IMR-90 (cell line): ENCODE measurements at regions not wholly inside any gene's neighbourhood (a gene's known extent, or its start where the extent isn't known, plus 50 kb on each side); places are given as distances from the start of the nearest gene placed in this dataset.
"Not testable (repeated sequence)": the region's sequence is repeated elsewhere in the genome, so short reads cannot be mapped to it uniquely, and the experiment has no call there.

Experiments
- ATAC-seq: fragments of 200-7000 bp; cut with Tn5 transposase; 2 replicates; pipeline ENCODE4 v1.9.1; 2020; ENCODE audit warnings: low read depth, mild to moderate bottlenecking, moderate library complexity
- BruUV-seq: library from RNA; stranded (reverse); fragments of 400-500 nt; replicated peaks from 2 replicates; lab custom pipeline; 2021; lab: Mats Ljungman, UMichigan
- CTCF ChIA-PET: fragments of 300-600 bp; formaldehyde crosslinking; extraction: SDS; loops from one replicate; lab custom pipeline; 2021; ENCODE audit warnings: antibody characterized with exemption; lab: Yijun Ruan, JAX
- POLR2A ChIA-PET: fragments of 300-600 bp; sonication (Branson Sonifier 250); formaldehyde crosslinking; loops from one replicate; lab custom pipeline; 2022; ENCODE audit warnings: antibody characterized with exemption; ENCODE audit not compliant: unreplicated experiment; lab: Charles Lee
- DNase-seq: peaks from one replicate; pipeline ENCODE4 v3.0.0; 2013
- H2AFZ ChIP-seq: replicated peaks from 2 replicates; pipeline ENCODE3; 2013; ENCODE audit warnings: low read length, mild to moderate bottlenecking; ENCODE audit not compliant: poor library complexity
- H2AK5ac ChIP-seq: 2 replicates; pipeline ENCODE4 v1.6.1; 2013; ENCODE audit warnings: low read depth, low read length, inconsistent platforms
- H2AK9ac ChIP-seq: replicated peaks from 2 replicates; pipeline ENCODE3; 2013; ENCODE audit warnings: mild to moderate bottlenecking, low read depth, low read length, moderate library complexity; ENCODE audit not compliant: poor library complexity
- H2BK120ac ChIP-seq: 2 replicates; pipeline ENCODE4 v1.6.1; 2013; ENCODE audit warnings: low read depth, low read length, inconsistent platforms
- H2BK15ac ChIP-seq: 3 replicates; pipeline ENCODE4 v1.6.1; 2013; ENCODE audit warnings: low read depth, low read length, inconsistent platforms
- H2BK20ac ChIP-seq: 2 replicates; pipeline ENCODE4 v1.6.1; 2013; ENCODE audit warnings: low read depth, mild to moderate bottlenecking, inconsistent platforms, low read length, moderate library complexity
- H2BK5ac ChIP-seq: 2 replicates; pipeline ENCODE4 v1.6.1; 2013; ENCODE audit warnings: mild to moderate bottlenecking, low read depth, low read length, inconsistent platforms; ENCODE audit not compliant: poor library complexity, severe bottlenecking
- H3K14ac ChIP-seq: replicated peaks from 2 replicates; pipeline ENCODE4 v1.6.1; 2013; ENCODE audit warnings: low read depth, low read length, inconsistent platforms
- H3K18ac ChIP-seq: 2 replicates; pipeline ENCODE4 v1.6.1; 2013; ENCODE audit warnings: low read depth, low read length, control low read depth
- H3K23ac ChIP-seq: 2 replicates; pipeline ENCODE4 v1.6.1; 2013; ENCODE audit warnings: low read depth, low read length, inconsistent platforms
- H3K27ac ChIP-seq: 2 replicates; pipeline ENCODE4 v1.5.1; 2013; ENCODE audit warnings: mild to moderate bottlenecking, control low read depth, low read length; ENCODE audit not compliant: insufficient read depth
- H3K27me3 ChIP-seq: 2 replicates; pipeline ENCODE4 v1.6.1; 2013; ENCODE audit warnings: low read length; ENCODE audit not compliant: control insufficient read depth, insufficient read depth
- H3K36me3 ChIP-seq: 2 replicates; pipeline ENCODE4 v1.6.1; 2013; ENCODE audit warnings: low read length, mixed read lengths; ENCODE audit not compliant: control insufficient read depth, insufficient read depth
- H3K4ac ChIP-seq: 2 replicates; pipeline ENCODE4 v1.6.1; 2013; ENCODE audit warnings: low read depth, low read length, inconsistent platforms
- H3K4me1 ChIP-seq: 2 replicates; pipeline ENCODE4 v1.6.1; 2013; ENCODE audit warnings: low read length, mixed read lengths; ENCODE audit not compliant: control insufficient read depth, insufficient read depth
- H3K4me2 ChIP-seq: 2 replicates; pipeline ENCODE4 v1.6.1; 2013; ENCODE audit warnings: low read depth, mild to moderate bottlenecking, control low read depth, low read length, moderate library complexity
- H3K4me3 ChIP-seq: 2 replicates; pipeline ENCODE4 v1.5.1; 2013; ENCODE audit warnings: low read depth, mild to moderate bottlenecking, control low read depth, low read length, moderate library complexity; ENCODE audit not compliant: insufficient read depth
- H3K56ac ChIP-seq: 2 replicates; pipeline ENCODE4 v1.6.1; 2013; ENCODE audit warnings: low read length, inconsistent platforms; ENCODE audit not compliant: insufficient read depth; ENCODE audit errors: extremely low read depth
- H3K79me1 ChIP-seq, 2 experiments: 2 replicates each; pipeline ENCODE4 v1.6.1; 2013; ENCODE audit warnings: low read length in 2 of 2, inconsistent platforms in 1 of 2, low read depth in 1 of 2
- H3K9ac ChIP-seq: 2 replicates; pipeline ENCODE4 v1.6.1; 2013; ENCODE audit warnings: low read depth, low read length, control low read depth
- H3K9me1 ChIP-seq: 2 replicates; pipeline ENCODE4 v1.6.1; 2013; ENCODE audit warnings: low read length, inconsistent platforms; ENCODE audit not compliant: insufficient read depth
- H3K9me3 ChIP-seq: 2 replicates; pipeline ENCODE4 v1.6.1; 2013; ENCODE audit warnings: low read length; ENCODE audit not compliant: control insufficient read depth, insufficient read depth
- H4K20me1 ChIP-seq: 2 replicates; pipeline ENCODE4 v1.6.1; 2013; ENCODE audit warnings: low read length, inconsistent platforms; ENCODE audit not compliant: insufficient read depth
- H4K5ac ChIP-seq: 2 replicates; pipeline ENCODE4 v1.6.1; 2013; ENCODE audit warnings: mild to moderate bottlenecking, low read depth, low read length, control low read depth
- H4K8ac ChIP-seq, 2 experiments: 2 replicates each; pipeline ENCODE4 v1.6.1; 2013; ENCODE audit warnings: low read depth in 2 of 2, low read length in 2 of 2, control low read depth in 1 of 2, inconsistent platforms in 1 of 2
- H4K91ac ChIP-seq: 2 replicates; pipeline ENCODE4 v1.6.1; 2013; ENCODE audit warnings: low read depth, low read length, inconsistent platforms; ENCODE audit not compliant: insufficient read depth
- dilution Hi-C: fragments of 300-500 bp; cut with HindIII; formaldehyde crosslinking; loops from one replicate; pipeline ENCODE4 v1.14.3; 2018; ENCODE audit warnings: low sequenced_read_pairs; ENCODE audit not compliant: unreplicated experiment
- in situ Hi-C: fragments of 300-500 bp; cut with MboI; formaldehyde crosslinking; loops from 3 replicates; pipeline ENCODE4 v1.14.3; 2019; ENCODE audit warnings: low sequenced_read_pairs, inconsistent platforms, mixed read lengths
- intact Hi-C: fragments of 100-400 bp; cut with micrococcal nuclease; formaldehyde crosslinking; loops from 2 replicates; pipeline ENCODE4 v1.10.0; 2022

- CTCF ChIA-PET = not testable (repeated sequence)
These were observed 57.9 kb upstream of the GOLGA8O start for GRCh38 chr15:32513378-32513777.

GRCh38 chr15:32510027-32510426, 54.6 kb upstream of the GOLGA8O start:
- ATAC-seq, H3K9me3 ChIP-seq, H2BK120ac ChIP-seq, H3K9ac ChIP-seq, H4K91ac ChIP-seq, H3K4me3 ChIP-seq, CTCF ChIA-PET, H3K14ac ChIP-seq, H3K56ac ChIP-seq, in situ Hi-C loops, H3K79me1 ChIP-seq, H2AK9ac ChIP-seq, H3K18ac ChIP-seq, H4K8ac ChIP-seq, H3K4me1 ChIP-seq, H3K9me1 ChIP-seq, intact Hi-C loops, dilution Hi-C loops, H4K5ac ChIP-seq, DNase-seq, H3K4ac ChIP-seq, H3K27ac ChIP-seq, H4K20me1 ChIP-seq, H2AFZ ChIP-seq, H2AK5ac ChIP-seq, H3K23ac ChIP-seq, H2BK15ac ChIP-seq, H3K27me3 ChIP-seq, H3K4me2 ChIP-seq, BruUV-seq, H2BK5ac ChIP-seq, H2BK20ac ChIP-seq, H3K36me3 ChIP-seq, POLR2A ChIA-PET: not testable (repeated sequence)

More at GRCh38 chr15:32513378-32513777, 57.9 kb upstream of the GOLGA8O start:
- H2AFZ ChIP-seq, H3K14ac ChIP-seq, H3K79me1 ChIP-seq, H3K56ac ChIP-seq, H3K36me3 ChIP-seq, BruUV-seq, H3K9me3 ChIP-seq, in situ Hi-C loops, H2BK5ac ChIP-seq, intact Hi-C loops, H3K18ac ChIP-seq, H4K20me1 ChIP-seq, H4K91ac ChIP-seq, H2BK15ac ChIP-seq, H2AK9ac ChIP-seq, H2AK5ac ChIP-seq, H2BK120ac ChIP-seq, H3K23ac ChIP-seq, H2BK20ac ChIP-seq, DNase-seq, H3K4ac ChIP-seq, POLR2A ChIA-PET, H3K9me1 ChIP-seq, dilution Hi-C loops, ATAC-seq, H3K4me1 ChIP-seq, H4K5ac ChIP-seq, H3K27ac ChIP-seq, H4K8ac ChIP-seq, H3K4me2 ChIP-seq, H3K4me3 ChIP-seq, H3K27me3 ChIP-seq, H3K9ac ChIP-seq: not testable (repeated sequence)
